Naive B cell (primary cell): ENCODE measurements at regions not wholly inside any gene's neighbourhood (a gene's known extent, or its start where the extent isn't known, plus 50 kb on each side); places are given as distances from the start of the nearest gene placed in this dataset.

Experiments used
- ATAC-seq, 2 donors: fragments of 150-1000 bp; cut with Tn5 transposase; 2 replicates each; pipeline ENCODE4 v1.10.0; 2021; ENCODE audit warnings: low read depth in 2 of 2, mild to moderate bottlenecking in 2 of 2, moderate library complexity in 2 of 2
- DNase-seq: peaks from one replicate; pipeline ENCODE4 v3.0.0; 2022
- H3K27ac Mint-ChIP-seq, 6 donors: one replicate each; pipeline ENCODE4 v1.8.0; 2020 to 2022; ENCODE audit warnings: mild to moderate bottlenecking in 6 of 6, mixed read lengths in 6 of 6, moderate library complexity in 5 of 6, inconsistent platforms in 2 of 6
- H3K27me3 Mint-ChIP-seq, 3 donors: one replicate each; pipeline ENCODE4 v1.8.0; 2021 to 2022; ENCODE audit warnings: mixed read lengths in 3 of 3, mild to moderate bottlenecking in 1 of 3
- H3K36me3 Mint-ChIP-seq, 2 donors: one replicate each; pipeline ENCODE4 v1.8.0; 2020 to 2022; ENCODE audit warnings: mixed read lengths in 2 of 2, inconsistent platforms in 1 of 2, mild to moderate bottlenecking in 1 of 2
- H3K4me1 Mint-ChIP-seq, 3 donors: one replicate each; pipeline ENCODE4 v1.8.0; 2020 to 2022; ENCODE audit warnings: mixed read lengths in 3 of 3, inconsistent platforms in 1 of 3, mild to moderate bottlenecking in 1 of 3, moderate library complexity in 1 of 3
- H3K4me3 Mint-ChIP-seq, 8 donors: one replicate each; pipeline ENCODE4 v1.8.0; 2020 to 2022; ENCODE audit warnings: mild to moderate bottlenecking in 8 of 8, mixed read lengths in 8 of 8, moderate library complexity in 8 of 8, inconsistent platforms in 2 of 8
- H3K9me3 Mint-ChIP-seq, 7 donors: one replicate each; pipeline ENCODE4 v1.8.0; 2020 to 2022; ENCODE audit warnings: mixed read lengths in 7 of 7, mild to moderate bottlenecking in 5 of 7, inconsistent platforms in 2 of 7, moderate library complexity in 1 of 7

DNA sequence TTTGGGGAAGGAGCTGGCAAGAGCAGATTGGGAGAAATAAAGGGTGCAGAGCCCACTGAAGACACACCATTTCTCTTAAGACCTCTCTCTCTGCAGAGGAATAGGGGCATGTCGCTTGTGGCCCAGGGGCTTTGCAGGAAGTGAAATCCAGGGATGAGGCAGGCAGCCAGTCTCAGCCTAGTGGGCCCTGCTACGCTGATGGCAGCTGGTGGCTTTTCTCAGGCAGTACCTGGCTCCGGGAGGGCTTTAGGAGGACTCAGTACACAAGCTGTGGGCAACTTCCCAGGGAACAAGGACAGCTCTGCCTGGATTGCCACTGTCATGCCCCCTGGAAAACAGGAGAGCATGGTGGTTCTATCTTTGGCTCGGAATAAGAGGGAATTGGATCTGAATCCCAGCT is 76.2 kb upstream of the NEURL1B start:
- no peak for ATAC-seq
- Mint-ChIP-seq H3K27me3 (peaks cover 4 to 26% (median 22%) of the 10 kb centered on the region in 3 donors), H3K9me3 (peaks cover 0 to 5% (median 0%) of the 10 kb centered on the region in 7 donors), H3K4me3 (no peak overlapping the region), H3K4me1 (no peaks in the 10 kb centered on the region), H3K27ac (no peak overlapping the region), H3K36me3 (no peaks in the 10 kb centered on the region)
- DNase-seq = no peak

DNA sequence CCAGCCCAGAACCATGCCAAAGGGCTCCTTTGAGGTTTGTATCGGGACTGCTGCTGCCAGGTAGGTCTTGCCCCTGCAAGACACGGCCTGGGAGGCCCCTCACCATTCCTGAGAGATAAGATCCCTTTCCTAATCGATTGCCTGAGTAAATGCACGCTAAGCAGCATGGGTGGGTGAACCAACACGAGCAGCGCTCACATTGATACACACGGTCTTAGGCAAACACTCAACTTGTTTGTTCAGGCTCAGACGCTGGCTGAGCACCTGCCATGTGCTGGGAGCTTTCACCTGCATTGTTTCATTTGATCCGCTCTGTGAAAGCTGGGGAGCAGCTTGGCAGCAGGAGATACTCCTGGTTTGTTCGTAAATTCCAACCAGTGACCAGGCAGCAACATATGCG is 76.9 kb upstream of the NEURL1B start:
- no peak overlapping the region for H3K4me3 Mint-ChIP-seq

DNA sequence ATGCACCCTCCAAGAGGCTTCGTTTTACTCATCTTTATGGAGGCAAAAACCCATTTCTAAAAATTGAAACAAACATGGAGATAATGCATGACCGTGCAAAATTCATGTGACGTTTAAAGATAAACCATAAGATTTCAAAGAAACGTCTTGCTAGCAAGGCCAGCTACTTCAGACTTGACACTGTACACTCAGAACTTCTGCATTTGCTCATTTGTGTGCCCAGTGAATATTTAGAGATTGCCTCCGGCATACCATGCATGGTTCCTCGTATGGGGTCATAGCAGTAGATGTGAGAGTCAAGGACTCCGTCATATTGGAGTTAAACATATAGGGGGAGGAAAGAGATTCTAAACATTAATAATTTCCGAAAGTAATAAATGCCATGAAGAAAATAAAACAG is 78.6 kb upstream of the NEURL1B start:
- H3K4me3 Mint-ChIP-seq = no peak overlapping the region
- DNase-seq = no peak
- no peak overlapping the region for H3K27ac Mint-ChIP-seq
- ATAC-seq = no peak
- no peaks in the 10 kb centered on the region for H3K4me1 Mint-ChIP-seq
- H3K36me3 Mint-ChIP-seq = no peaks in the 10 kb centered on the region
- H3K9me3 Mint-ChIP-seq = peaks cover 0 to 5% (median 0%) of the 10 kb centered on the region in 7 donors
- H3K27me3 Mint-ChIP-seq = peaks cover 4 to 31% (median 30%) of the 10 kb centered on the region in 3 donors

More for the DNA sequence above, 76.9 kb upstream of the NEURL1B start:
- Mint-ChIP-seq H3K4me1 (no peaks in the 10 kb centered on the region), H3K9me3 (peaks cover 0 to 5% (median 0%) of the 10 kb centered on the region in 7 donors), H3K27ac (no peak overlapping the region), H3K27me3 (peaks cover 4 to 28% (median 26%) of the 10 kb centered on the region in 3 donors), H3K36me3 (no peaks in the 10 kb centered on the region)
- no peak for DNase-seq
- ATAC-seq = no peak

GRCh38 chr5:172561151-172561550 is 79.9 kb upstream of the NEURL1B start:
- ATAC-seq = no peak
- H3K36me3 Mint-ChIP-seq = no peaks in the 10 kb centered on the region

DNA sequence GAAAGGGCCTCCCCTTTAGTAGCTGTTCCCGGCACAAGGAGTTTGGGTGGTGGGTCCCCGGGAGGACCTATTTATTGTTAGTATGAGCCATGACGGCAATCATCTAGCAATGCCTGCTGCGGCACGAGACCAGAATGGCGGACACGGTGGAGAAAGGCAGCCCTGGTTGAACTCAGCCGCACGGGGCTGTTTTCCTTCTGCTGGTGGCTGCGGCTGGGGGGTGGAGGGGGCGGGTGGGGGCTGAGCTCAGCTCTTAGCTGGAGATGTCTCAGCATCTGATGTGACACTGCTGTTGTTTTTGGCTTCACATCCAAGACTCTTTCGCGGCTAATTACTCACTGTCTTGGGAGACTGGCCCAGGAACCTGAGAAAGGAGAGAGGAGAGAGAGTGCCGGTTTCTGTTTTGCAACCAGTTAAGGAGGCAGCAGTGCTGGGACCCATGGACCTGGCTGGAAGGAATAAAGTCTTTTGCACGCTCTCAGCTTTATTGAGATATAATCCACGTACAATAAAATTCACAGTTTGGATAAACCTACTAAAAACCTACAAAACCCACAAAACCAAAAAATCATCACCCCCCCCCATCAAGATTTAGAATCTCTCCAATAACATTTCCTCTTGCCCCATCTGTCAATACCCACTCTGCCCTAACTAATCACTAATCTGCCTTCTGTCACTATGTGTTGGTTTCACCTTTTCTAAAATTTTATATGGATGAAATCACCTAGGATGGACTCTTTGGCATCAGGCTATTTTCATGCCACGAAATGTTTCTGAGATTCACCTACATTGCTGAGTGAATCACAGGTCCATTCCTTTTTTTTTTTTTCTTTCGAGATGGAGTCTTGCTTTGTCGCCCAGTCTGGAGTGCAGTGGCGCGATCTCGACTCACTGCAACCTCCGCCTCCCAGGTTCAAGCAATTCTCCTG is 81.8 kb upstream of the NEURL1B start:
- DNase-seq (no peak), ATAC-seq (no peak)
- no peaks in the 10 kb centered on the region for H3K36me3 Mint-ChIP-seq
- H3K4me1 Mint-ChIP-seq = no peaks in the 10 kb centered on the region
- peaks cover 0 to 42% (median 31%) of the 10 kb centered on the region in 3 donors for H3K27me3 Mint-ChIP-seq
- H3K4me3 Mint-ChIP-seq = no peak overlapping the region
- H3K9me3 Mint-ChIP-seq = peaks cover 0 to 5% (median 0%) of the 10 kb centered on the region in 7 donors
- H3K27ac Mint-ChIP-seq = no peak overlapping the region

More at GRCh38 chr5:172561151-172561550, 79.9 kb upstream of the NEURL1B start:
- Mint-ChIP-seq H3K4me1 (no peaks in the 10 kb centered on the region), H3K9me3 (peaks cover 0 to 5% (median 0%) of the 10 kb centered on the region in 7 donors), H3K27ac (no peak overlapping the region), H3K27me3 (peaks cover 0 to 42% (median 31%) of the 10 kb centered on the region in 3 donors), H3K4me3 (no peak overlapping the region)
- DNase-seq = no peak

GRCh38 chr5:172558076-172558976 is 82.7 kb upstream of the NEURL1B start:
- Mint-ChIP-seq H3K4me1 (no peaks in the 10 kb centered on the region), H3K9me3 (peaks cover 0 to 5% (median 0%) of the 10 kb centered on the region in 7 donors), H3K36me3 (no peaks in the 10 kb centered on the region), H3K27ac (no peak overlapping the region), H3K27me3 (peaks cover 0 to 40% (median 31%) of the 10 kb centered on the region in 3 donors), H3K4me3 (no peak overlapping the region)
- no peak for DNase-seq
- ATAC-seq = no peak

DNA sequence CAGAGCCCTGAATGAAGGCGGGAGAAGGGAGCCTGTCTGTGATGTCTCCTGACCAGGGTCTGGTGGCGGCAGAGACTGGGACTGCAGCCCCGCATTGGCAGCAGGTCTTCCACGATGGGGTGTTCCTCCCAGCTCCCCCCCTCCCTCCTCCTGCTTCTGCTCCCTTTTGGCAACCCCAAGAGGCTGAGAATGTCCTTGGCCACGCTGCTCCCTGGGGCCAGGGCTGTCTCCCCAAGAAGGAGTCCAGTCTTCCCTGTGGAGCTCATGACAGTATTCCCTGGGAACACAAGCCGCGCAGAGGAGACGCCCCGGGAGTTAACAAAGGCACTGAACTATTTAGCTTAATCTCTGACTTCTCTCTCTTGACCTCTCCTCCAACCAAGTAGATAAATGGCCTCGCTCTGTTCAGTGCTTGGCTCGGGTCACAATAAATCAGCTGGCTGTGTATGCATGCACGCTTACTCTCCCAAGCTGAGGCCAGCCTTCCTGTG is 84.0 kb upstream of the NEURL1B start:
- no peak for ATAC-seq
- Mint-ChIP-seq H3K4me1 (no peaks in the 10 kb centered on the region), H3K9me3 (no peaks in the 10 kb centered on the region), H3K27me3 (peaks cover 0 to 28% (median 22%) of the 10 kb centered on the region in 3 donors), H3K4me3 (no peak overlapping the region), H3K27ac (no peak overlapping the region), H3K36me3 (no peaks in the 10 kb centered on the region)
- DNase-seq = no peak

- peaks cover 0 to 4% (median 3%) of the 10 kb centered on the region in 3 donors for H3K4me1 Mint-ChIP-seq
- ATAC-seq = no peak
- no peaks in the 10 kb centered on the region for H3K36me3 Mint-ChIP-seq
- no peak overlapping the region for H3K4me3 Mint-ChIP-seq
- peaks cover 0 to 5% (median 0%) of the 10 kb centered on the region in 7 donors for H3K9me3 Mint-ChIP-seq
- peaks cover 0 to 28% (median 22%) of the 10 kb centered on the region in 3 donors for H3K27me3 Mint-ChIP-seq
- DNase-seq = no peak
- H3K27ac Mint-ChIP-seq = no peak overlapping the region
Measured at GRCh38 chr5:172556262-172556661, 84.8 kb upstream of the NEURL1B start.

- no peak for ATAC-seq
- H3K27me3 Mint-ChIP-seq = peaks cover 0 to 28% (median 19%) of the 10 kb centered on the region in 3 donors
- H3K9me3 Mint-ChIP-seq = peaks cover 0 to 5% (median 0%) of the 10 kb centered on the region in 7 donors
- H3K36me3 Mint-ChIP-seq = no peaks in the 10 kb centered on the region
- DNase-seq = no peak
- H3K4me1 Mint-ChIP-seq = peaks cover 0 to 4% (median 3%) of the 10 kb centered on the region in 3 donors
- H3K27ac Mint-ChIP-seq = no peak overlapping the region
- no peak overlapping the region for H3K4me3 Mint-ChIP-seq
Measured at GRCh38 chr5:172554562-172554961, 86.5 kb upstream of the NEURL1B start.

- Mint-ChIP-seq H3K4me3 (no peak overlapping the region), H3K27ac (no peak overlapping the region), H3K9me3 (peaks cover 0 to 5% (median 0%) of the 10 kb centered on the region in 7 donors), H3K27me3 (peaks cover 0 to 27% (median 15%) of the 10 kb centered on the region in 3 donors), H3K4me1 (peaks cover 0 to 4% (median 3%) of the 10 kb centered on the region in 3 donors), H3K36me3 (no peaks in the 10 kb centered on the region)
- ATAC-seq (no peak), DNase-seq (no peak)
Measured at GRCh38 chr5:172553903-172554302, 87.2 kb upstream of the NEURL1B start.

DNA sequence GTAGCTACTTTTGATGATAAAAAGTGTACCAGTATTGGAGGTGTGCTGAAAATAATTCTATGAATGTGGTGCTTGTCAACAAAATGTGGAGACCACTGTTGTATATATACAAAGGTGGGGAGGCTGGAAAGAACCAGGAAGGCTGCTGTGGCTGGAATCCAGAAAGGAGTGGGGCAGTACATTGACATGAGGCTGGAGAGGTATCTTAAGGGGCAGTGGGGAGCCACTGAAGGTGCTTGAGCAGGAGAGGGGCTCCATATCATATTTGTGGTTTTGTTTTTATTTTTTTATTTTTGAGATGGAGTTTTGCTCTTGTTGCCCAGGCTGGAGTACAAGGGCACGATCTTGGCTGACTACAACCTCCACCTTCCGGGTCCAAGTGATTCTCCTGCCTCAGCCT is 87.9 kb upstream of the NEURL1B start:
- Mint-ChIP-seq H3K4me1 (peaks cover 0 to 4% (median 3%) of the 10 kb centered on the region in 3 donors), H3K36me3 (no peaks in the 10 kb centered on the region), H3K4me3 (no peak overlapping the region), H3K27me3 (peaks cover 0 to 19% (median 9%) of the 10 kb centered on the region in 3 donors), H3K9me3 (peaks cover 0 to 5% (median 0%) of the 10 kb centered on the region in 7 donors), H3K27ac (no peak overlapping the region)
- no peak for ATAC-seq
- no peak for DNase-seq

- H3K36me3 Mint-ChIP-seq = no peaks in the 10 kb centered on the region
- peaks cover 0 to 9% (median 0%) of the 10 kb centered on the region in 7 donors for H3K9me3 Mint-ChIP-seq
- H3K4me3 Mint-ChIP-seq = no peak overlapping the region
- peaks cover 5 to 13% (median 12%) of the 10 kb centered on the region in 3 donors for H3K27me3 Mint-ChIP-seq
- DNase-seq (no peak), ATAC-seq (no peak)
- H3K27ac Mint-ChIP-seq = no peak overlapping the region
- peaks cover 0 to 4% (median 3%) of the 10 kb centered on the region in 3 donors for H3K4me1 Mint-ChIP-seq
Measured at GRCh38 chr5:172550996-172551395, 90.1 kb upstream of the NEURL1B start.
